Vagina (tissue), 2 donors: ENCODE measurements at regions not wholly inside any gene's neighbourhood (a gene's known extent, or its start where the extent isn't known, plus 50 kb on each side); places are given as distances from the start of the nearest gene placed in this dataset.

Experiments used
- POLR2AphosphoS5 ChIP-seq, 2 donors: sonication (generic); formaldehyde crosslinking; IDR thresholded peaks; one replicate each; pipeline ENCODE4 v1.9.0; 2017; ENCODE audit warnings: antibody characterized with exemption in 2 of 2, mild to moderate bottlenecking in 2 of 2, low read depth in 1 of 2; ENCODE audit not compliant: insufficient read depth in 1 of 2
- TF ChIP-seq, protein P1 (sequence below), 3 experiments: fragments of 450-650 bp in 2 of 3; fragments of 200-600 bp in 1 of 3; sonication (generic) in 1 of 3; IDR thresholded peaks; one replicate each; pipeline ENCODE4 v1.5.1; 2017 to 2019; ENCODE audit warnings: antibody characterized with exemption in 3 of 3, mild to moderate bottlenecking in 2 of 3, moderate library complexity in 2 of 3

DNA sequence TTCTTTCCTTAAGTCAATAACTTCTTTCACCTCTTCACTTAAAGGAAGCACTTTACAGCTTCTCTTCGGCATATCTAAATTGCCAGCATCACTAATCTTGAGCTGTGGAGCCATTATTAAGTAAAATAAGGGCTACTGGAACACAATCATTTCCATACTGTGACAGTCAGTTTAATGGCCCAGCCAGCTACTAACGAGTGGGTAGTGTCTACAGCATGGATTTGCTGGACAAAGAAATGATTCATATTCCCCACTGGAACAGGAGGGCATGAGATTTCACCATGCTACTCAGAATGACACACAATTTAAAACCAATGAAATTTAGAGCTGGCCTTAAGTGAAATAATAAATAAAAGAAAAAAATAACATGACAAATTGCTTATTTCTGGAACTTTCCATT lies 72.1 kb downstream of the DDIT4L start:
- TF ChIP-seq POLR2AphosphoS5 (IDR thresholded peaks at IDR 0.05; ENCODE audit: insufficient read depth in 1 of 2, low read depth in 1 of 2), result no peak
- TF ChIP-seq, protein P1, sequence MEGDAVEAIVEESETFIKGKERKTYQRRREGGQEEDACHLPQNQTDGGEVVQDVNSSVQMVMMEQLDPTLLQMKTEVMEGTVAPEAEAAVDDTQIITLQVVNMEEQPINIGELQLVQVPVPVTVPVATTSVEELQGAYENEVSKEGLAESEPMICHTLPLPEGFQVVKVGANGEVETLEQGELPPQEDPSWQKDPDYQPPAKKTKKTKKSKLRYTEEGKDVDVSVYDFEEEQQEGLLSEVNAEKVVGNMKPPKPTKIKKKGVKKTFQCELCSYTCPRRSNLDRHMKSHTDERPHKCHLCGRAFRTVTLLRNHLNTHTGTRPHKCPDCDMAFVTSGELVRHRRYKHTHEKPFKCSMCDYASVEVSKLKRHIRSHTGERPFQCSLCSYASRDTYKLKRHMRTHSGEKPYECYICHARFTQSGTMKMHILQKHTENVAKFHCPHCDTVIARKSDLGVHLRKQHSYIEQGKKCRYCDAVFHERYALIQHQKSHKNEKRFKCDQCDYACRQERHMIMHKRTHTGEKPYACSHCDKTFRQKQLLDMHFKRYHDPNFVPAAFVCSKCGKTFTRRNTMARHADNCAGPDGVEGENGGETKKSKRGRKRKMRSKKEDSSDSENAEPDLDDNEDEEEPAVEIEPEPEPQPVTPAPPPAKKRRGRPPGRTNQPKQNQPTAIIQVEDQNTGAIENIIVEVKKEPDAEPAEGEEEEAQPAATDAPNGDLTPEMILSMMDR (IDR thresholded peaks at IDR 0.05), result no peak
